ENCODE measurements at regions not wholly inside any gene's neighbourhood (a gene's known extent, or its start where the extent isn't known, plus 50 kb on each side); places are given as distances from the start of the nearest gene placed in this dataset.
"Not testable (repeated sequence)": the region's sequence is repeated elsewhere in the genome, so short reads cannot be mapped to it uniquely, and the experiment has no call there.

- DNase-seq (ENCODE audit: low read depth) = no peak
- H3K4me3 ChIP-seq (ENCODE audit: low read depth, low read length) = no peak overlapping the region
- no peak for TF ChIP-seq CTCF (IDR thresholded peaks at IDR 0.05; ENCODE audit: insufficient read depth, low read depth, low read length, missing control alignments)
Measured at GRCh38 chr21:22020221-22020620, 1022.0 kb downstream of the NCAM2 start.

GRCh38 chr21:22023896-22024295, 1025.7 kb downstream of the NCAM2 start:
- not testable (repeated sequence) for DNase-seq (ENCODE audit: low read depth); H3K4me3 ChIP-seq (ENCODE audit: low read depth, low read length)

GRCh38 chr21:22044431-22044830, 1046.2 kb downstream of the NCAM2 start:
- DNase-seq (ENCODE audit: low read depth) = no peak
- H3K4me3 ChIP-seq (ENCODE audit: low read depth, low read length) = no peak overlapping the region
- no peak for TF ChIP-seq CTCF (IDR thresholded peaks at IDR 0.05; ENCODE audit: insufficient read depth, low read depth, low read length, missing control alignments)

- TF ChIP-seq CTCF (IDR thresholded peaks at IDR 0.05; ENCODE audit: insufficient read depth, low read depth, low read length, missing control alignments) = no peak
- no peak overlapping the region for H3K4me3 ChIP-seq (ENCODE audit: low read depth, low read length)
- no peak for DNase-seq (ENCODE audit: low read depth)
Measured at GRCh38 chr21:22046576-22046975, 1048.4 kb downstream of the NCAM2 start.

- H3K4me3 ChIP-seq (ENCODE audit: low read depth, low read length) = no peak overlapping the region
- TF ChIP-seq CTCF (IDR thresholded peaks at IDR 0.05; ENCODE audit: insufficient read depth, low read depth, low read length, missing control alignments) = no peak
- DNase-seq (ENCODE audit: low read depth) = no peak
Measured at GRCh38 chr21:22056904-22057303, 1058.7 kb downstream of the NCAM2 start.

GRCh38 chr21:22062472-22063139, 1064.4 kb downstream of the NCAM2 start:
- TF ChIP-seq CTCF (IDR thresholded peaks at IDR 0.05; ENCODE audit: insufficient read depth, low read depth, low read length, missing control alignments) = no peak
- no peak overlapping the region for H3K4me3 ChIP-seq (ENCODE audit: low read depth, low read length)
- DNase-seq (ENCODE audit: low read depth) = no peak

- no peak for DNase-seq (ENCODE audit: low read depth)
- TF ChIP-seq CTCF (IDR thresholded peaks at IDR 0.05; ENCODE audit: insufficient read depth, low read depth, low read length, missing control alignments) = no peak
- H3K4me3 ChIP-seq (ENCODE audit: low read depth, low read length) = no peak overlapping the region
Measured at GRCh38 chr21:22063140-22063539, 1064.9 kb downstream of the NCAM2 start.
